Omental fat pad (tissue), 3 donors: ENCODE measurements at regions not wholly inside any gene's neighbourhood (a gene's known extent, or its start where the extent isn't known, plus 50 kb on each side); places are given as distances from the start of the nearest gene placed in this dataset.

ENCODE experiments used
- ATAC-seq: fragments of 150-250 bp; one replicate; pipeline ENCODE4 v1.9.1; 2016; ENCODE audit warnings: mild to moderate bottlenecking, moderate library complexity; ENCODE audit not compliant: low FRiP score
- DNase-seq: peaks from one replicate; pipeline ENCODE4 v3.0.0-alpha.2; 2019; ENCODE audit warnings: low spot score
- CTCF ChIP-seq, 3 donors: fragments of 450-650 bp; IDR thresholded peaks; one replicate each; pipeline ENCODE4 v1.5.1; 2016 to 2017; ENCODE audit warnings: antibody characterized with exemption in 3 of 3, mild to moderate bottlenecking in 3 of 3, moderate library complexity in 2 of 3

- TF ChIP-seq CTCF (IDR thresholded peaks at IDR 0.05), result no peak
- ATAC-seq, result no peak
- DNase-seq, result no peak
Observed at GRCh38 chr1:118333601-118334210, 148.7 kb upstream of the SPAG17 start.

- ATAC-seq (no peak), DNase-seq (no peak)
- TF ChIP-seq CTCF (IDR thresholded peaks at IDR 0.05), result no peak
Observed at GRCh38 chr1:118326960-118327629, 142.1 kb upstream of the SPAG17 start.

- DNase-seq (no peak), ATAC-seq (no peak)
- TF ChIP-seq CTCF (IDR thresholded peaks at IDR 0.05), result no peak
Observed at GRCh38 chr1:118325550-118326225, 140.7 kb upstream of the SPAG17 start.

GRCh38 chr1:118323246-118323645, 138.2 kb upstream of the SPAG17 start:
- no peak for TF ChIP-seq CTCF (IDR thresholded peaks at IDR 0.05)
- no peak for DNase-seq
- ATAC-seq, result no peak

- ATAC-seq (no peak), DNase-seq (no peak)
- TF ChIP-seq CTCF (IDR thresholded peaks at IDR 0.05), result no peak
Observed at GRCh38 chr1:118322331-118322730, 137.3 kb upstream of the SPAG17 start.

GRCh38 chr1:118321840-118322239, 136.8 kb upstream of the SPAG17 start:
- ATAC-seq (no peak), DNase-seq (no peak)
- TF ChIP-seq CTCF (IDR thresholded peaks at IDR 0.05), result no peak
